Thyroid gland (tissue), 4 donors: ENCODE measurements at regions not wholly inside any gene's neighbourhood (a gene's known extent, or its start where the extent isn't known, plus 50 kb on each side); places are given as distances from the start of the nearest gene placed in this dataset.
A peak's percentile ranks its signal among the peaks of the same experiment; 100 is the strongest.

ENCODE experiments used
- DNase-seq, 2 donors: peaks; one replicate each; pipeline ENCODE4 v3.0.0-alpha.2; 2019
- H3K27ac ChIP-seq, 3 donors: fragments of 200-600 bp; sonication (generic); 1 replicate in 2 of 3; 2 replicates in 1 of 3; pipeline ENCODE4 v1.5.1; 2016 to 2019; ENCODE audit warnings: mild to moderate bottlenecking in 1 of 3, moderate library complexity in 1 of 3
- H3K27me3 ChIP-seq: fragments of 200-600 bp; sonication (generic); one replicate; pipeline ENCODE4 v1.5.1; 2019
- H3K36me3 ChIP-seq, 2 donors: fragments of 200-600 bp; sonication (generic); one replicate each; pipeline ENCODE4 v1.5.1; 2016 to 2019
- H3K4me1 ChIP-seq, 2 donors: fragments of 200-600 bp; sonication (generic); one replicate each; pipeline ENCODE4 v1.5.1; 2017 to 2019
- H3K4me3 ChIP-seq, 3 donors: fragments of 200-600 bp; sonication (generic); replicated peaks in 1 of 3; 1 replicate in 2 of 3; 2 replicates in 1 of 3; pipeline ENCODE4 v1.5.1; 2016; ENCODE audit warnings: mild to moderate bottlenecking in 1 of 3
- H3K9me3 ChIP-seq: fragments of 200-600 bp; sonication (generic); one replicate; pipeline ENCODE4 v1.5.1; 2017
- POLR2A ChIP-seq, 2 donors: fragments of 450-650 bp; IDR thresholded peaks; one replicate each; pipeline ENCODE4 v1.6.1; 2017; ENCODE audit warnings: antibody characterized with exemption in 2 of 2, mild to moderate bottlenecking in 2 of 2, moderate library complexity in 1 of 2
- WGBS, 2 donors: methylation state at CpG; one replicate each; pipeline ENCODE4 v1.1.5; 2017; 5-methylcytosine and 5-hydroxymethylcytosine counted together
- intact Hi-C: fragments of 100-400 bp; cut with DNase I; formaldehyde crosslinking; loops from one replicate; pipeline ENCODE4 v1.15.1; 2023
- TF ChIP-seq, protein P1 (sequence below), 6 experiments: fragments of 200-600 bp in 3 of 6; fragments of 450-650 bp in 3 of 6; sonication (generic) in 3 of 6; IDR thresholded peaks; one replicate each; pipeline ENCODE4 v1.5.1; 2016 to 2019; ENCODE audit warnings: antibody characterized with exemption in 6 of 6, mild to moderate bottlenecking in 2 of 6, inconsistent platforms in 1 of 6, moderate library complexity in 1 of 6

DNA sequence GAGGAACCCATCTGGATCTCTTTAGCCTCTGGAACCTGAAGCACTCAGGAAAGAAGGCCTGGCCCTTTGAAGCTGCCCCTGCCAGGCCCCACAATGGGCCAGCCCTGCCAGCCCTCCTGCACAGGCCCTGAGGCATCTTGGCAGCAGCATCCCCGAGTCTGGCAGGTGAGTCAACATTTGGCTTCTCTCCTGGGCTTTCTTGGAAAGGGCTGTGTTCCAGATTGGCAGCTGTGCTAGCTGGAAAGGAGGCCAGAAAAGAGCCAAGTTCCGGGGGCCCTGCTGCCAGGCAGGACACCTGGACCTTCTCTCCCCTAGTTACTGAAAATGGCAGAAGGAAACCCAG, 187.2 kb downstream of the SHQ1 start:
- no peak overlapping the region for H3K4me3 ChIP-seq
- no peak for TF ChIP-seq POLR2A (IDR thresholded peaks at IDR 0.05)
- TF ChIP-seq, protein P1, sequence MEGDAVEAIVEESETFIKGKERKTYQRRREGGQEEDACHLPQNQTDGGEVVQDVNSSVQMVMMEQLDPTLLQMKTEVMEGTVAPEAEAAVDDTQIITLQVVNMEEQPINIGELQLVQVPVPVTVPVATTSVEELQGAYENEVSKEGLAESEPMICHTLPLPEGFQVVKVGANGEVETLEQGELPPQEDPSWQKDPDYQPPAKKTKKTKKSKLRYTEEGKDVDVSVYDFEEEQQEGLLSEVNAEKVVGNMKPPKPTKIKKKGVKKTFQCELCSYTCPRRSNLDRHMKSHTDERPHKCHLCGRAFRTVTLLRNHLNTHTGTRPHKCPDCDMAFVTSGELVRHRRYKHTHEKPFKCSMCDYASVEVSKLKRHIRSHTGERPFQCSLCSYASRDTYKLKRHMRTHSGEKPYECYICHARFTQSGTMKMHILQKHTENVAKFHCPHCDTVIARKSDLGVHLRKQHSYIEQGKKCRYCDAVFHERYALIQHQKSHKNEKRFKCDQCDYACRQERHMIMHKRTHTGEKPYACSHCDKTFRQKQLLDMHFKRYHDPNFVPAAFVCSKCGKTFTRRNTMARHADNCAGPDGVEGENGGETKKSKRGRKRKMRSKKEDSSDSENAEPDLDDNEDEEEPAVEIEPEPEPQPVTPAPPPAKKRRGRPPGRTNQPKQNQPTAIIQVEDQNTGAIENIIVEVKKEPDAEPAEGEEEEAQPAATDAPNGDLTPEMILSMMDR (IDR thresholded peaks at IDR 0.05): no peak
- DNase-seq: peak; percentile 72 to 84
- H3K27ac ChIP-seq: no peak overlapping the region
- H3K36me3 ChIP-seq: no peaks in the 10 kb centered on the region
- intact Hi-C loops: no loop called here
- no peaks in the 10 kb centered on the region for H3K9me3 ChIP-seq
- H3K27me3 ChIP-seq: no peaks in the 10 kb centered on the region
- H3K4me1 ChIP-seq: no peaks in the 10 kb centered on the region
- 26 to 40% methylated on average over 2 of the region's 2 CpGs for WGBS, 2 donors

DNA sequence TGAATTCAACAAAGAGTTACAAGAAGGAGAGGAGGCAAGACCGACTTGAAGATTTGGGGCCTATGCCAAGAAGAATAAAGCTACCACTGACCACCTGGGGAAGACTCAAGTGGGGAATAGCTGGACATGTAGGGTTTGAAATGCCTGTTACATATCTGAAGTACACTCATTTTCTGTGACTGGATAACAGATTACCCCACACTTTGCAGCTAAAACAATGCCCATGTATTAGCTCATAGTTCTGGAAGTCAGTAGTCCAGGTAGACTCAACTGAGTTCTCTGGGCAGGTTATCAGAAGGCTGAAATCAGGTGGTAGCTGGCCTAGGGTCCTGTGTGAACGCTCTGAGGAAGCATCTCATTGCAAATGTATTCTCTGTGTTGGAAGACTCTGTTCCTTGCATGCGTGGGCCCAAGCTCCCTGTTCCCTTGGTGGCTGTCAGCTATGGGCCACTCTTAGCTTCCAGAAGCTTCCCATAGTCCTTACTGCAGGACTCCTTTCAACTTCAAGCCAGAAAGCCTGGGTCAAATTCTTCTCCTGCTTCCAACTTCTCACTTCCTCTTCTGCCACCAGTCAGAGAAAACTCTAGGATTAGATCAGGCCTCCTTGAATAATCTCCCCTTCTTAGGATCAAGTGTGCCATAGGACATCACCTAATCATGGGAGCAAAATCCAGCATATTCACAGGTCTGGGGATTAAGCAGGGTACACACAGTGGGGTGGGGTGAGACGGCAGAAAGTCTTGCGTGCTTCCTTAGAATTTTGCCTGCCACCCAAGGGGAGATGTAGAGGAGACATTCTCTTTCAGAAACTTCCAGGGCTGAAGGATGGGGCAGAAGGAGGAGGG, 187.8 kb downstream of the SHQ1 start:
- no peaks in the 10 kb centered on the region for H3K27me3 ChIP-seq
- no peak for DNase-seq
- H3K27ac ChIP-seq: no peak overlapping the region
- TF ChIP-seq, protein P1 (IDR thresholded peaks at IDR 0.05): no peak
- H3K9me3 ChIP-seq: no peaks in the 10 kb centered on the region
- intact Hi-C loops: no loop called here
- peaks cover under 1 to 1% of the 10 kb centered on the region in 2 donors for H3K4me1 ChIP-seq
- H3K36me3 ChIP-seq: no peaks in the 10 kb centered on the region
- WGBS, 2 donors: 82 to 93% methylated on average over 5 of the region's 5 CpGs
- H3K4me3 ChIP-seq: no peak overlapping the region

DNA sequence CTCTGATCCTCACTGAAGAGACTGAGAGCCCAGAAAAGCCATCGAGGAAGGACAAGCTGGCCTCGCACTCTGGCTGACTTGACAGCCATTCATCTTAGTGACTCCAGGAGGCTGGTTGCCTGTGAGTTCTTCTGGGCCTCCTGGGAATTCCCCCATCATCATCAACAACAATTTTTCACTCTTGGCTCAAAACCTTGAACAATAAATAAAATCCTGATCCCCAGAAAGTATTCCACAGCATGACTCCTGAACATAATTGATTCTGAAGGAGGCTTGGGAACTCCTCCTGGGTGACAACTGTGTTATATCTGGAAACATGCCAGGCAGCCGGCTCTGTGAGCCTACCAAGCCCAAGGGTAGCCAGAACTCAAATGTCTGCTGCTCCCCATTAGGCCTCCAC, 188.6 kb downstream of the SHQ1 start:
- no peaks in the 10 kb centered on the region for H3K27me3 ChIP-seq
- 71 to 75% methylated on average over 3 of the region's 3 CpGs for WGBS, 2 donors
- intact Hi-C loops: no loop called here

DNA sequence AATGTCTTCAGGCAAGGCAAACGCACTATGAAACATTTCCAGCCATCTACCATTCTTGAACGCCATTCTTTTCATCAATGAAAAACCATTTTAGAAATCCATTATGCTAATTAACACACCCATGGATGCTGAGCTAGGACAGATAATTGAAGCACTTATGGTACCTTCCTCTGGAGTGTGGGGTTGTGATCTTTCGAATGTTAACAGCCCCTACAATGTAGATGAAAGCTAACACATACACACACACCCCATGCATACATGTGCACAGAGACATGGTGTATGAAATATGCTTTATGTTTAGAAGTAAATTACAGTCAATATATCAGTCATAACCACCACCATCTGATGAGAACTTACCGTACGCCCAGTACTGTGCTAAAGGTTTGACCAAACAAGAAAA, 189.1 kb downstream of the SHQ1 start:
- peaks cover 6 to 7% of the 10 kb centered on the region in 2 donors for H3K4me1 ChIP-seq
- no peak overlapping the region for H3K27ac ChIP-seq
- H3K36me3 ChIP-seq: no peaks in the 10 kb centered on the region
- H3K27me3 ChIP-seq: no peaks in the 10 kb centered on the region
- no peak for DNase-seq
- no peak overlapping the region for H3K4me3 ChIP-seq
- WGBS, 2 donors: 93% methylated on average over 5 of the region's 5 CpGs
- intact Hi-C loops: no loop called here
- no peaks in the 10 kb centered on the region for H3K9me3 ChIP-seq
- TF ChIP-seq POLR2A (IDR thresholded peaks at IDR 0.05): no peak
- TF ChIP-seq, protein P1 (IDR thresholded peaks at IDR 0.05): no peak

More for the DNA sequence above, 188.6 kb downstream of the SHQ1 start:
- H3K4me3 ChIP-seq: no peak overlapping the region
- H3K9me3 ChIP-seq: no peaks in the 10 kb centered on the region
- TF ChIP-seq, protein P1 (IDR thresholded peaks at IDR 0.05): no peak
- TF ChIP-seq POLR2A (IDR thresholded peaks at IDR 0.05): no peak
- DNase-seq: no peak
- H3K4me1 ChIP-seq: peaks cover 6 to 7% of the 10 kb centered on the region in 2 donors
- H3K27ac ChIP-seq: no peak overlapping the region
- H3K36me3 ChIP-seq: no peaks in the 10 kb centered on the region

DNA sequence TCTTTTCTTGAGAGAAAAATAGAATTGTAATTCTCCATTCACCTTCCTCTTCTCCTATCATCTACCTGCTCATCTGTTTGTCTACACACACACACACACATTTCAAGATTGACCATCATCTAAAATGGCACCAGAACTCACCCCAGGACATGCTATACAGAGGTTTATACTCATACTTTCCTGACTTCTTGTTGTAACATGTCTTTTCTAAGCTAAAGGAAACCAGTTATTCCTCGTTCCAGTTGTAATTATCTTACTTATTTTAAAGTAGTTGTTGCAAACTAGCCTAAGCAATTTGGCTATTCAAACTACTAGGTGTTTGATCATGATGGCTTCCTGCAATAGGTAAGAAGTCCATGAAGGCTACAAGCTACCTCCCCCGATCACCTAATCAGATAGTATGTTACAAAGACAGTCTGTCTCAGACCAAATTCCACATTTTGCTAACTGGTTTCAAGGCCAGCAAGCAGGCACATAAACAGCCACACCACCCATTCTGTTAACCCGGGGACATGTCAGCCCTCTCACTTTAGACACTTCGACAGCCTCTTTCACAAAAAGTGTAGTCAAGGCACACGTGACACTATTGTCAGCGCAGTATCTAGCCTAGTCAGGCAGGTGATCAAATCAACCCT, 189.7 kb downstream of the SHQ1 start:
- WGBS, 2 donors: 98 to 99% methylated on average over 6 of the region's 6 CpGs
- H3K9me3 ChIP-seq: no peaks in the 10 kb centered on the region
- no peaks in the 10 kb centered on the region for H3K36me3 ChIP-seq
- no peak for DNase-seq
- no peak for TF ChIP-seq POLR2A (IDR thresholded peaks at IDR 0.05)
- TF ChIP-seq, protein P1 (IDR thresholded peaks at IDR 0.05): no peak
- H3K27me3 ChIP-seq: no peaks in the 10 kb centered on the region
- peaks cover 6 to 7% of the 10 kb centered on the region in 2 donors for H3K4me1 ChIP-seq
- H3K27ac ChIP-seq: no peak overlapping the region
- H3K4me3 ChIP-seq: no peak overlapping the region
- intact Hi-C loops: no loop called here
